HG02763 (cell line): ENCODE measurements at regions not wholly inside any gene's neighbourhood (a gene's known extent, or its start where the extent isn't known, plus 50 kb on each side); places are given as distances from the start of the nearest gene placed in this dataset.

ENCODE experiments used
- ATAC-seq: cut with Tn5 transposase; IDR thresholded peaks from one replicate; pipeline ENCODE4 v1.9.1; 2021; ENCODE audit warnings: mild to moderate bottlenecking, moderate library complexity; ENCODE audit not compliant: unreplicated experiment

DNA sequence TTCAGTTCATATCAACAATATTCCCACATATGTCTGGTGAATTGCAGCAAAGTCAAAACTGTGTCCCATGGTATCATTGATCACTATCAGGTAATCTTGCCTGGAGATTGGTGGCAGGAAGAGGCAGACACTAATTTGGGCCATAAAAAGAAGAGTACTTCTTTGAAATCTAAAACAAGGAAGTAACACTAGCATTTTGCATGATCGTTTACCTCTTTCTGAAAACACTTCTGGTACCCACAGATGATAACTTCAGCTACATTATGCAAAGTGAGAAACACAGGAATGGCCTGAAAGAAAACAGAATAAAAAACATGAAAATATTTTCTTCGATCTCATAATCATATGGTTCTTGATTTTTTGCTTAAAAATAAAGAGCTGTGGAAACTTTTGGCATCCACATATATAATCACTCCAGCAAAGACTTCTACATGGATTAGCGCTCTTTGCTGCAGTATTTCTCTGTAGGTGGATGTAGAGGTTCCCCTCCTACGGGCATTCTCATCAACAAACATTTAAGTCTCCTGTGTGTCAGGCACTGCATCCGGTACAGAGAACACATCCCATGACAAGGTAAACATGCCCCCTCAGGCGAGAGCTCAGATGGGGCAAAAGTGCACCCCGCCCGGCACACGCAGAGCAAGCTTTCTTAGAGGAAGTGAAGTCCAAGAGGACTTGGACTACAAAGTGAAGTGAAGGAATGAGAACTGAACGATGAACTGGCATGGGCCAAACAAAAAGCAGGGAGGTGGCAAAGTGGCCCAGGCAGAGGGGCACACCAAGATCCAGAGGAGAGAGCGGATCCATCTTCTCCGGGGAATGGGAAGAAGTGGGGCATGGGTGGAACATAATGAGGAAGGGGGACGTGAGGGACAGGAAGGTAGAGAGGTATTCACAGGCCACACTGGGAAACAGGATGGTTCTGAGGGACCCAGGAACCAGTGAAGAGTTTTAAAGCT lies 68.0 kb upstream of the RIOK3 start:
- no peak for ATAC-seq

DNA sequence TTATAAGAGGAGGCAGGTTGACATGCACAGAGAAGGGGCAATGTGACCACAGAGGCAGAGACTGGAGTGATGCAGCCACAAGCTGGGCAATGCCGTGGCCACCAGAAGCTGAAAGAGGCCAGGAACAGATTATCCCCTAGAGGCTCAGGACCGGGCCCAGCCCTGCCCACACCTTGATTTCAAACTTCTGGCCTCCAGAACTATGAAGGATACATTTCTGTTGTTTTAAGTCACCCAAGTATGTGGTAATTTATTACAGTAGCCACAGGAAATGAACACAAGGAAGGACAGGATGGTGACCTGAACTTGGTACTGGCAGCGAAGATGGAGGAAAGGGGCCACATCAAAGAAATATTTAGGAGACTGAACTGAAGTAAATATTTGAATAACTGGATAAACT lies 66.8 kb upstream of the RIOK3 start:
- no peak for ATAC-seq

DNA sequence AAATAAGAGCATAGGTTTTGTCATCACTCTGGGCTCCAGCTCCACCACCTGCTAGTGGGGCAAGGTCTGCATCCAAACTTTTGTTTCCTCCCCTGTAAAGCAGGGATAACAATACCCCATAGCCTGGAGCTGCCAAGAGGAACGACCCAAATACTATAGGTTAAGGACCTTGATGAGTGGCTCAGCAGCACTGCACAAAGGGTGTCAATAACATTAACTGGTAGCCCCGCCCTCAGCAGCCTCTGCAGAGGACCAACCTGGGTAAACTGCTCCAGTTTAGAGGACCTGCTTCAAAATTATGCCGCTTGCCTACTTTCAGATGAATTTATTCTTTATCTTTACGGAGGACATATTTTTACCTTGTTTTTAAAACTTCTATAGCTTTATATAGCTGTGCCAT lies 65.8 kb upstream of the RIOK3 start:
- ATAC-seq, result no peak

DNA sequence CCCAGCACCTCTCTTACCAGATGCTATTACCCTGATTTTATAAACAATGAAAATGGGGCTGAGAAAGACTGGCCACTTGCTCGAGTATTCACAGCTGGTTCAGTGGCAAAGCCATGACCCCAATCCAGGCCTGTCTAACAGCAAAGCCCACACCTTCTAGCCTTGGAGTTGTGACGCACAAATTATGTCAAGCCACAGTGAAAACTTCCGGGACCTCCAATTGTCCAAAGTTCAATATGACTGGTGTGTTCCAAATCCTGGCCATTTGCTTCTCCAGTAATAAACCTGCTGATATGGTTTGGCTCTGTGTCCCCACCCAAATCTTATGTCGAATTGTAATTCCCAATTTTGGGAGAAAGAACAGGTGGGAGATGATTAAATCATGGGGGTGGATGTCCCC lies 64.7 kb upstream of the RIOK3 start:
- no peak for ATAC-seq

DNA sequence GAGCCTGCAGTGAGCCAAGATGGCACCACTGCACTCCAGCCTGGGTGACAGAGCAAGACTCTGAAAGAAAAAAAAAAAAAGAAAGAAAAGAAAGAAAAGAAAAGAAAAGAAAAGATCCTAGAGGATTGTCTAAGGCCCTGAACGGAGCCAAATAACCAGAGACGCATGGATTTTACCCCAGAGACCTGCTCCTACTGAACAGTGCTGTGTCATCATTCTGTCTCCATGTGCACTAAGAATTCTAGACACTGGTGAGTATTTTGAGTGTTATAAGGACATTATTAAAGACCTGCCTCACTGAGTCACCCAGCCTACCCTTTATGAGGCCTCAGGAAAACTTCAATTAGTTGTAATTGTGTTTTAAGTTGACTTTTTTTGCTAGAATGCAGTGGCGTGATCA lies 61.9 kb upstream of the RIOK3 start:
- ATAC-seq, result no peak

DNA sequence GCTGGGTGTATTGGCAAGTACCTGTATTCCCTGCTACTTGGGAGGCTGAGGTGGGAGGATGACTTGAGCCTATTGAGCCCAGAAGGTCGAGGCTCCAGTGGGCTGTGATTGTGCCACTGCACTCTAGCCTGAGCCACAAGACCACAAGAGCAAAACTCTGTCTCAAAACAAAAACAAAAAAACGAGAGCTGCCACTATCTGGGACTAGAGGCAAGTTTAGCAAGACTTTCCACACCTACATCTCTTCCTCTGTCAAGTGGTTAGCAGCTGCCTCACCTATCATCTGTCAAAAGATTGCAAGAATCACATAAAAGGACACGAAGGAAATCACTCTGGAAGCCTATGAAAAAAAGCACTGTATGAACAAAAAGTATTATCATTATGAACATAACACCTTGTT lies 55.2 kb upstream of the RIOK3 start:
- no peak for ATAC-seq

DNA sequence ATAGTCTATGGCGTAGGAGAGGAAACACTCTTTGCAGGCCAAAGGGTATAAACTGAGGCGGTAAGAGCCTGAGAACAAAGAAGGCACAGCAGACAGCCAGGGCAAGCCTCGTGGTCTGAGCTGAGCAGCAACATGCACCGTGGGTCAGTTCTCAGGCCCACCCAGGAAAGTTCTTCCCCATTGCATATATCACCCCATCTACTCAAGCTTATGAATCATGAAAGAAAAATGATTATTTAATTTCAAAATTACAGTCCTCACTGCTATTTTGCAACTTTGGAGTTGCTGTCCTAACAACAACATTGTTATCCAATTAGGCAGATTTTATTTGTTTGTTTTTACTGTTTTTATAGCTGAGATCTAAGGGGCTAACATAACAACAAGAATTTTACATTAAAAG lies 54.7 kb upstream of the RIOK3 start:
- no peak for ATAC-seq

DNA sequence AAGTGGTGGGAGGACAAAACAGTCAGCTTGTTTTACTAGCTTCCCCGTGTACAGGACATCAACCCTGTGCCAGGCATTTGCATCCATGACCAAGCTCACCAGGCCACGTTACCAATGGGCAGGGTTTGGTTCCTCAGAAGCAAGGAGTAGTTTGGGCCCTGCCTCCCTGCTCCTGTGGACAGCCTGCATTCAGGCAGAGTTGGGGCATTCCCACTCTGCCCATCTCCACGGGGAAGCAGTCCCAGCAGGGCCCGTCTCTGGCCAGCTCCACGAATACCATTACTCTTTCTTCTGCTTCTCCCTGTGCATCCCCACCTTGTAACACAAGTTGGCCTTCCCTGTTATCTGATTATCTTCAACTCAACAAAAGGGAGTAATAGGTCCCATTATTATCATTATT lies 54.0 kb upstream of the RIOK3 start:
- ATAC-seq, result no peak

DNA sequence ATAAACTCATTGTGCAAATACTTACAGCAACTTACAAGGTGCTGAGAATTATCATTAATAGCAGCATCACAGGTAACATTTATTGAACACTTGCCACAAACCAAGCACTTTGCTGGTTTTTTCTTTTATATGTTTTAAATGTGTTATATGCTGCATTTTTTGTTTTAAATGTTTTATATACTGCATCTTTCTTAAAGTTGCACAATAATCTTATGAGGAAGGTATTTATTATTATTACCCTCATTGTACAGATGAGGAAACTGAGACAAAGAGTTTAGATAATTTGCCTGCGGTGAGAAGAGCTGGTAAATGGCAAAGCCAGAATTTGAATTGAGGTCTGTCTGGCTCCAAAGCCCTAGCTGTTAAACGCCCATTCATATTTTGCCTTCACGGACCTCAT lies 52.2 kb upstream of the RIOK3 start:
- no peak for ATAC-seq

DNA sequence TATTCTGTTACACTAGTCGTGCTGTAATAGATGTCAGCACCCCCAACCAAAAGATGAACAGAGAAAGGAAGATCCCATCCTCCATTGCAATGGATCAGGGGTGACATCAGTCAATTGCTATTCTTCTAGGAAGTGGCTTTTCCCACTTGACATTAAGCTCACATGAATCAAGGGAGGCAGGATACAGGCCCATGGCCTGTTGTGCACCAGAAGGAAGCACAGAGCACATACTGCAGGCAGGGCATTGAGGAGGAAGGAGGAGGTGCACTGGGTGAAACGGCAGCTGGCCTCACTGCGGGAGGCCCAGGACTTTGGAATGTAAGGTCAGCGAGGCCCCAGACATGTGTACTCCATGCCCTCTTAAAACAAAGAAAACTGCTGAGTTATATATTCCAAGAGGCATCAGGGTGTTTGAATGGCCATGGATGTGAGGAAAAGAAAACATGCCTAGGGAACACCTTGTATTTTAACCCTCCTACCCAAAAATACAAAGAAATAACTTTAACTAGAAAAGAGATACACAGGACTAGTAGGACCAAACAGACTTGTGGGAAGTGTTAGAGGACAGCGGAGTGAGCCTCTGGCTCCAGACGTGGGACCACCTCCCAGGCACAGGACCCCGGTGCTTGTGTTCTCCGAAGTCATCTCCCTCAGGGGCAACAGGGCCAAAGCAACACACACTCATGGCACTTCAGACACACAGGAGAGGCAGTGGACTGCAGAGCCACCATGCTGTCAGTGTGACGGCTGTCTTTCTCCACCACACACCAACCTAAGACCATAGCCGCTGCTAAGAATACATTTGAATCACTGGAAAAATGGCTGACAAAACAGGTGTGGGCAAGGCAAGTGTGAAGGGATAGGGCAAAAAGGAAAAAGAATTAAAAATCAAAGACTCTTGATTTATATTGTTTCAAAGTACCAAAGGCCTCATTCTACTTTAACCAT lies 51.4 kb upstream of the RIOK3 start:
- no peak for ATAC-seq
